GM12872 (cell line): ENCODE measurements at regions not wholly inside any gene's neighbourhood (a gene's known extent, or its start where the extent isn't known, plus 50 kb on each side); places are given as distances from the start of the nearest gene placed in this dataset.

Source experiments
- TF ChIP-seq, protein P1 (sequence below): IDR thresholded peaks from 3 replicates; pipeline ENCODE4 v1.5.1; 2011; ENCODE audit warnings: low read depth, mild to moderate bottlenecking, low read length, moderate library complexity; ENCODE audit not compliant: insufficient read depth

DNA sequence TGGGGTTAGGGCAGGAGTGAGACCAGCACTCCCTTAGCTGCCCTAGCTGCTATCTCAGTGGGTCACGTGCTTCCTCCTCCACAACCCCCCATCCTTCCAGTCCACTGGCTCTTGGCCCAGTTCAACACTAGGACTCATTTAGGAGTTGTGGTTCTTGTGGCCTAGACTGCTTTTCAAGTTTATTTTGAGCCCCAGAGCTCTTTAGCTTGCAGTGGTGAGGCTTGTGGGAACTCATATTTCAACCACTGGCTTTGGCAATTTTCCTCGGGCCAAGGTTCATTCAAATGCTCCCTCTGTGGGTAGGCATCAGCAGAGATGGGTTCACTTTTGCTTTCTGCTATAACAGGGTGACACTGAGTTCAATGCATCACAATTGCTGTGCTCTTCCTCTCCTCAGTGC lies 436.2 kb upstream of the SLITRK5 start:
- TF ChIP-seq, protein P1, sequence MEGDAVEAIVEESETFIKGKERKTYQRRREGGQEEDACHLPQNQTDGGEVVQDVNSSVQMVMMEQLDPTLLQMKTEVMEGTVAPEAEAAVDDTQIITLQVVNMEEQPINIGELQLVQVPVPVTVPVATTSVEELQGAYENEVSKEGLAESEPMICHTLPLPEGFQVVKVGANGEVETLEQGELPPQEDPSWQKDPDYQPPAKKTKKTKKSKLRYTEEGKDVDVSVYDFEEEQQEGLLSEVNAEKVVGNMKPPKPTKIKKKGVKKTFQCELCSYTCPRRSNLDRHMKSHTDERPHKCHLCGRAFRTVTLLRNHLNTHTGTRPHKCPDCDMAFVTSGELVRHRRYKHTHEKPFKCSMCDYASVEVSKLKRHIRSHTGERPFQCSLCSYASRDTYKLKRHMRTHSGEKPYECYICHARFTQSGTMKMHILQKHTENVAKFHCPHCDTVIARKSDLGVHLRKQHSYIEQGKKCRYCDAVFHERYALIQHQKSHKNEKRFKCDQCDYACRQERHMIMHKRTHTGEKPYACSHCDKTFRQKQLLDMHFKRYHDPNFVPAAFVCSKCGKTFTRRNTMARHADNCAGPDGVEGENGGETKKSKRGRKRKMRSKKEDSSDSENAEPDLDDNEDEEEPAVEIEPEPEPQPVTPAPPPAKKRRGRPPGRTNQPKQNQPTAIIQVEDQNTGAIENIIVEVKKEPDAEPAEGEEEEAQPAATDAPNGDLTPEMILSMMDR: no peak

DNA sequence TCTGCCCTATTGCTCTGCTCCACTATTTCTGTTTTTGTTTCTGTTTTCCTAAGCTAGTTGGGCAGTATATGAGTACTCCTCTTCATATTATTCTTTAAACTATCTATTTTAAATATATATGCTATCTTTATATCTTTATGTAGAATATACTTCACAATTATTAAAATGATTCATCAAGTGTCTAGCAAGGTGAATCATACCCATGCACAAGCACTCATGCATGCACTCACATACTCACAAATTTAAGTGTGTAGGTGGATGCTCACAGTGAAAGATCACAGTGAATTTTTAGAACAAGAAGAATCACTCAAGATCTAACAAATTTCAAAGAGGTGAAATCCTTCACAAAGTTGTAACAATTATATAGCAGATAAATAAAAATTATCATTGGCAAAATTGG lies 435.6 kb upstream of the SLITRK5 start:
- TF ChIP-seq, protein P1: no peak

DNA sequence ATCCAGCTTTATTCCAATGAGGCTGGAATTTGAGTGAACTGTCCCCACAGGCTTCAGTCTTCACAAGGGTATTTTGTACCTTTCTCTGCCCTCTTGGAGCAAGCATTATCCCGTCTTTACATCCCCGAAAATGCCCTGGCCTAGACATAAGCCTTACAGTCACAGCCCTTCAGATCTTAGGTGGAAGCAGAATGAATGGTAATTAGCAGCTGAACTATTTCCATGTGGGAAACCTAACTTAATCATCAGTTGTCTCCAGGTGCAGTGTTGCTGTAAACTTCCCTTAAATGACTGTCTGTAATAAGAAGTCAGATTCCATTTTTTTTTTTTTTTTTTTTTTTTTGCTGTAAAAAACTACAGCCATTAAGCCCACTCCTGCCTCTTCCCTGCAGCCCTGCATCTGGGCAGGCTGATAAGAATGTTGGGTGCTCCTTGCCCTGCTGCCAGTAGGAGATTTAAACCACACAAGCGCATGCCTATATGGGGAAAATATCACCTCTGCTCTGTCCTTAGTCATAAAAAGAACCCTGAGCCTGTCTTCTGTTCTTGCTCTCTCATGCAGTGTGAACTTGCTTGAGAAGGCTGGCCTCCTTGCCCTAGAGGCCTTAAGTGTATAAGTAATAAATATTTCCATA lies 426.8 kb upstream of the SLITRK5 start:
- TF ChIP-seq, protein P1: no peak

DNA sequence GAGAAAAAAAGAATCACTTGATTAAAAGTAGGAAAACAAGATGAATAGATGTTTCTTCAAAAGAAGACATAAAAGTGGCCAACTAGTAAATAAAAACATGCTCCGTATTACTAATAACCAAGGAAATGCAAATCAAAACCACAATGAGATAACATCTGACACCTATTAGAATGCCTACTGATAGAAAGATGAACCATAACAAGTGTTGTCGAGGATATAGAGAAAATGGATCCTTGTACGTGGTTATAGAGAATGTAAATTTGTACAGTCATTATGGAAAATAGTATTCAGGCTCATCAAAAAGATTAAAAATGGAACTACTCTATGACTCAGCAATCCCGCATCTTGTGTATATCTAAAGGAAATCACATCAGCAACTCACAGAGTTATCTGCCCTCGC lies 415.8 kb upstream of the SLITRK5 start:
- TF ChIP-seq, protein P1: no peak

DNA sequence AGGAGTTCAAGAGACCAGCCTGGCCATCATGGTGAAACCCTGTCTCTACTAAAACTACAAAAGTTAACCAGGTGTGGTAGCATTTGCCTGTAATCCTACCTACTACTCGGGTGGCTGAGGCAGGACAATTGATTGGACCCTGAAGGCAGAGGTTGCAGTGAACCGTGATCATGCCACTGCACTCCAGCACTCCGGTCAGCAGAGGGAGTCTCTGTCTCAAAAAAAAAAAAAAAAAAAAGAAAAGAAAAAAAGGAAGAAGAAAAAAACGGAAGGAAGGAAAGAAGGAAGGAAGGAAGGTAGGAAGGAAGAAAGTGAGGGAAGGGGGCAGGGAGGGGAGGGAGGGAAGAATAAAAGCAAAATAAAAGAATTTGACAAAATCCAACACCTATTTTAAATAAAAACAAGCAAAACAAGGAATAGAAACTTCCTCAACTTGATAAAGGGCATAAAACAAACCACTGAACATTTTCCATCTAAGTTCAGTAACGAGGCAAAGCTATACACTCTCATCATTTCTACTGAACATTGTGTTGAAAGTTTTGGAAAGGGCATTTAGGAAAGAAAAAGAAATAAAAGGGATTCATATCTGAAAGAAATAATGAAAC lies 411.6 kb upstream of the SLITRK5 start:
- TF ChIP-seq, protein P1: no peak

DNA sequence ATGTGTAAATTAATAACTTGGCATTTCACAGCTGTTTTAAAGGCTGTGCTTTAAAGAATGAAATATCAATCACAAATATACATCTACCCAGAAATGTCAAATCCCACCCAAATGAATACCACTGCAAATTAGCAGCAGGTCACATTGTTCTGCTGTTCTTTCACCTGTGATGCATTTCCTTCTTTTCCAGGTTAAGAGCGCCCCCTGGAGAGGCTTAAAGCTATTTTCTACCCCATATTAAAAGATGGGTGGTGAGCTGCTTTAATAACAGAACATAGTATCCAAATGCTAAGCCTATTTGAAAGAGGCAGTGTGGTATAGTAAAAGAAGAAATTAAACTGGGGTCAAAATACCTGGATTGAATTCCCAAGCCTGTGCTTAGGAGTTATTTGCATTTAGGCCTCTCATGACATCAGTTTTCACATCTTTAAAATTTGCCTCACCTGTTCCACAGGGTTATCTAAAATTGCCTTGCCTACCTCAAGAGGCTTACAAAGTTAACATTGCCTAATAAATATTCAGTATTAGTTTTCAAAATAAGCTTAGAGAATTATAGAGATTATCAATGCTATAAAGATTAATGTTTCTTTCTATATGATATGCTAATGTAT lies 396.9 kb upstream of the SLITRK5 start:
- TF ChIP-seq, protein P1: peak; percentile 52

DNA sequence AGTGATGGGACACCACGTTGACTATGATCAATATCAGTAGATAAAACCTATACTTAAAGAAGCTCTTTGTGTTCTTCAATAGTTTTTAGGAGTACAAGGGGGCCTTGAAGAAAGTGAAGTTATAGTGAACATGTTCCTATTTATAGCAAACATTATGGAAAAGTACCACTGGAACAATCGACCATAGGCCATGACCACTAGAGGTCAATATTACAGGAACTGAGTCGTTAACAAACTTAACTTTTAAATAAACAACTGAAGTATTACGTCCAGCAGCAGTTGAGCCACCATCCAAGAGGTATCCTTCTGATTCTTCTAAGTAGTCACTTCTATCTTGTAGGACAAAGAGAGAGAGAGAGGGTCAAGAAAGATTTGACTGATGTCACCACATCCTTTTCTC lies 391.0 kb upstream of the SLITRK5 start:
- TF ChIP-seq, protein P1: no peak
